Activated effector memory CD4-positive, alpha-beta T cell treated with Interleukin-2 at 50 U/mL for 16 hours (primary cell): ENCODE measurements at regions not wholly inside any gene's neighbourhood (a gene's known extent, or its start where the extent isn't known, plus 50 kb on each side); places are given as distances from the start of the nearest gene placed in this dataset.

ENCODE experiments used
- DNase-seq: peaks from one replicate; pipeline ENCODE4 v3.0.0-alpha.2; 2020

- no peak for DNase-seq
These were observed 241.4 kb upstream of the ZNF462 start for GRCh38 chr9:106621313-106622163.

GRCh38 chr9:106622164-106622487 is 240.8 kb upstream of the ZNF462 start:
- DNase-seq: no peak

GRCh38 chr9:106623558-106623957 is 239.4 kb upstream of the ZNF462 start:
- no peak for DNase-seq

- no peak for DNase-seq
These were observed 237.6 kb upstream of the ZNF462 start for GRCh38 chr9:106625259-106625789.

- no peak for DNase-seq
These were observed 236.0 kb upstream of the ZNF462 start for GRCh38 chr9:106626936-106627335.

- DNase-seq: no peak
These were observed 230.3 kb upstream of the ZNF462 start for GRCh38 chr9:106632621-106633020.

GRCh38 chr9:106634183-106634582 is 228.8 kb upstream of the ZNF462 start:
- no peak for DNase-seq

- DNase-seq: no peak
These were observed 228.3 kb upstream of the ZNF462 start for GRCh38 chr9:106634641-106635040.

- no peak for DNase-seq
These were observed 225.5 kb upstream of the ZNF462 start for GRCh38 chr9:106637486-106637885.

- DNase-seq: no peak
These were observed 222.9 kb upstream of the ZNF462 start for GRCh38 chr9:106639873-106640568.

GRCh38 chr9:106643211-106643930 is 219.6 kb upstream of the ZNF462 start:
- no peak for DNase-seq

- no peak for DNase-seq
These were observed 218.3 kb upstream of the ZNF462 start for GRCh38 chr9:106644661-106645060.

GRCh38 chr9:106648799-106649198 is 214.2 kb upstream of the ZNF462 start:
- no peak for DNase-seq

GRCh38 chr9:106649664-106650063 is 213.3 kb upstream of the ZNF462 start:
- DNase-seq: no peak

- DNase-seq: no peak
These were observed 209.8 kb upstream of the ZNF462 start for GRCh38 chr9:106653213-106653612.

GRCh38 chr9:106655966-106656365 is 207.0 kb upstream of the ZNF462 start:
- no peak for DNase-seq

- no peak for DNase-seq
These were observed 205.0 kb upstream of the ZNF462 start for GRCh38 chr9:106657926-106658325.

- DNase-seq: no peak
These were observed 194.4 kb upstream of the ZNF462 start for GRCh38 chr9:106668534-106668933.

- DNase-seq: no peak
These were observed 193.1 kb upstream of the ZNF462 start for GRCh38 chr9:106669835-106670234.

- no peak for DNase-seq
These were observed 192.5 kb upstream of the ZNF462 start for GRCh38 chr9:106670418-106670817.

- no peak for DNase-seq
These were observed 187.2 kb upstream of the ZNF462 start for GRCh38 chr9:106675780-106676179.

GRCh38 chr9:106677374-106677773 is 185.6 kb upstream of the ZNF462 start:
- DNase-seq: no peak

- DNase-seq: no peak
These were observed 185.1 kb upstream of the ZNF462 start for GRCh38 chr9:106677830-106678229.

GRCh38 chr9:106678273-106678672 is 184.7 kb upstream of the ZNF462 start:
- DNase-seq: no peak
